LNCaP clone FGC (cell line): ENCODE measurements at regions not wholly inside any gene's neighbourhood (a gene's known extent, or its start where the extent isn't known, plus 50 kb on each side); places are given as distances from the start of the nearest gene placed in this dataset.

Experiments used
- DNase-seq: peaks from one replicate; pipeline ENCODE4 v3.0.0-alpha.2; 2011; ENCODE audit warnings: low read depth
- H3K4me3 ChIP-seq: 2 replicates; pipeline ENCODE4 v1.5.1; 2011; ENCODE audit warnings: mild to moderate bottlenecking, low read depth, low read length, control low read depth
- TF ChIP-seq, protein P1 (sequence below): IDR thresholded peaks from 2 replicates; pipeline ENCODE4 v1.5.1; 2012; ENCODE audit warnings: mild to moderate bottlenecking; ENCODE audit not compliant: control insufficient read depth, insufficient read depth; ENCODE audit errors: extremely low read depth

DNA sequence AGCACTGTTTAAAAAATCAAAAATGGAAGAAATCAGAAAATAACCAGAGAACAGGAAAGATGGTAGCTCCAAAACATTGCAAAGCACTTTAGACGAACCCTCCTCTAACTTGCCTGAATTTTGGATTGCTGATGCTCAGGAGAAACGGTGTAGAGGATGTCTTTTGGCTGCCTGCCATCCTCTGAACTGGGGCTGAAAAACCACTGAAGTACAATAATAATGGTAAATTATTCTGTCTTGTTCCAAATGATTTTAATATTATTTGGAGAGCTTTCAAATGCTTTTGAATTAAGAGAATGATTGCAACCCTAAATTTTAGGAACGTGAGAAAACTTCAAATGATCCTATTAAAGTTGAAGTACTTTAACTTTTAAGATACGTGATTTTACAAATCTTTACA lies 167.3 kb upstream of the SLC13A1 start:
- no peak overlapping the region for H3K4me3 ChIP-seq
- DNase-seq, result no peak
- TF ChIP-seq, protein P1, sequence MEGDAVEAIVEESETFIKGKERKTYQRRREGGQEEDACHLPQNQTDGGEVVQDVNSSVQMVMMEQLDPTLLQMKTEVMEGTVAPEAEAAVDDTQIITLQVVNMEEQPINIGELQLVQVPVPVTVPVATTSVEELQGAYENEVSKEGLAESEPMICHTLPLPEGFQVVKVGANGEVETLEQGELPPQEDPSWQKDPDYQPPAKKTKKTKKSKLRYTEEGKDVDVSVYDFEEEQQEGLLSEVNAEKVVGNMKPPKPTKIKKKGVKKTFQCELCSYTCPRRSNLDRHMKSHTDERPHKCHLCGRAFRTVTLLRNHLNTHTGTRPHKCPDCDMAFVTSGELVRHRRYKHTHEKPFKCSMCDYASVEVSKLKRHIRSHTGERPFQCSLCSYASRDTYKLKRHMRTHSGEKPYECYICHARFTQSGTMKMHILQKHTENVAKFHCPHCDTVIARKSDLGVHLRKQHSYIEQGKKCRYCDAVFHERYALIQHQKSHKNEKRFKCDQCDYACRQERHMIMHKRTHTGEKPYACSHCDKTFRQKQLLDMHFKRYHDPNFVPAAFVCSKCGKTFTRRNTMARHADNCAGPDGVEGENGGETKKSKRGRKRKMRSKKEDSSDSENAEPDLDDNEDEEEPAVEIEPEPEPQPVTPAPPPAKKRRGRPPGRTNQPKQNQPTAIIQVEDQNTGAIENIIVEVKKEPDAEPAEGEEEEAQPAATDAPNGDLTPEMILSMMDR, result no peak

DNA sequence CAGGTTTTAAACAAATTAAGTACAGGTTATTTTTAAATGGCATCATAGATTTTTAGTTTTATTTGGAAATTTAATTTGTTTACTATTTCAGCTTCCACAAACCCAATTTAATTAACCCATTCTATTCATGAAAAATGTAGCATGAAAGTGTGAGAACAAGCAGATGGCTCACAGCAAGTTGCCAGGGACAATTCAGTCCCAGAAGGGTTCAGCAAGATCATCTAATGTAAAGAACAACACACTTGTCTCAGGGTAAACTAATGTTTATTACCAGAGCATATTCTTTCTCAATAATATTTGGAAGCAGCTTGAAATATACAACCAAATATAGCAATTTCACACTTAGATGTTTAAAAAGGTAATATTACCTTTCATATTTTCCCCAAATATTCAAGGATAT lies 166.9 kb upstream of the SLC13A1 start:
- no peak overlapping the region for H3K4me3 ChIP-seq
- TF ChIP-seq, protein P1, result no peak
- DNase-seq, result no peak

DNA sequence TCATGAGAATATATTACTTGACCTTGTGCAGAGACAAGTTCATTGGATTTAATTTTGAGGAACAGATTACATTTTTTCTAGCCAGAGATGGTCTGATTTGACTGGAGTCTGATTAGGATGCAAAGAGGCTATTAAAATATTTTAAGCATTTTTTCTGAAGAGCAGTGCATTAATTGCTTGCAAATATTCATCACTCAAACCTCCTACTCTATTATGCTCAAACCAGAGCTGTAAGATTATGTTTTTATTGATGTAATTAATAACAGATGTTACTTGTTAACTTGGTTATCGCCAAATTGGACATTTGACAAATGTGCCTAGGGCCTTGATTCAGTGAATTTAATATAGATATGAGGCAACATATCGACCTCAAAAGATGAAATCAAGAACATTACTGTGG lies 160.9 kb upstream of the SLC13A1 start:
- no peak for DNase-seq
- no peak overlapping the region for H3K4me3 ChIP-seq
- TF ChIP-seq, protein P1, result no peak

DNA sequence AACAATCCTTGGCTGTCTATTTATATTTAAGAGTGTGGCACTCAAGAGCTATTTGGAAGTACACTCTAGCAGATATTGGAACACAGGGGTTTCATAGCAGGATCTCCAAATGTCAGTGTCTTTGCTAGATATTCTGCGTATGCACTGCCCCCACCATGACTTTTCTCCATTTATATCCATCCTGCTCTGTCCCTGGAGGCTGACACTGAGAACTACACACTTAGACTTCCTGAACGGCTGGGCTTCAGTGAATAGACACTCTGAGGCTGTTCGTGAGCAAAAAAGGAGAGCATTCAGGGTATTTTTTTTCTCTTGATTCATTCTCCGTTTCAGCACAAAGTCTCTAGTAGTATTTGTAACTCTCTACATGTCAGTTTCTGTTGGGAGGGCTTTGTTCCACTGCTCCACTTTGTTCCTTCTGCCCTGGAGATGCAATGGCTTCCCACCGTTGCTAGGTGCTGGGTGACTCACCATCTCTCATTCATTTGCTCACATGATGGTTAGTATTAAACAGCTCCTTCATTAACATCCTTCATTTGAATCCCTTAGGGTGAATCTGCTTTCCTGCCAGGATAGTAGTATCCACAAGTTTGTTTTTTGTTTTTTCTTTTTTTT lies 155.9 kb upstream of the SLC13A1 start:
- no peak overlapping the region for H3K4me3 ChIP-seq
- TF ChIP-seq, protein P1, result no peak
- DNase-seq, result no peak

DNA sequence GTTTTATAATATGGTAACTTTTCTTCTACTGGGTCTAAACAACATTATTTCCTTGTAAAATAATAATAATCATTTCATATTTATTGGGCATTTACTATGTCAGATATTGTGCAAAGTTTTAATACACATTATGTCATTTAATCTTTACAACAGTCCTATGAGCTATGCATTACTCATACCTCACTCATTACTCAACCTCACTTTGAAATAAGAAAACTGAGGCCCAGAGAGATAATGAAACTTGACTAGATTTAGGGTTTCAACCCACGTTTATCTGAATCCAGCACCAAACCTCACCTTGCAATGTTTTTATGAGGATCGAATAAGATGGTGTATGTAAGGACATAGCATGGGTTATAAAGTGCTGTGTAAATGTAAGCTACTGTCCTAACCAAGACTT lies 153.2 kb upstream of the SLC13A1 start:
- TF ChIP-seq, protein P1, result no peak
- no peak overlapping the region for H3K4me3 ChIP-seq
- DNase-seq, result no peak

DNA sequence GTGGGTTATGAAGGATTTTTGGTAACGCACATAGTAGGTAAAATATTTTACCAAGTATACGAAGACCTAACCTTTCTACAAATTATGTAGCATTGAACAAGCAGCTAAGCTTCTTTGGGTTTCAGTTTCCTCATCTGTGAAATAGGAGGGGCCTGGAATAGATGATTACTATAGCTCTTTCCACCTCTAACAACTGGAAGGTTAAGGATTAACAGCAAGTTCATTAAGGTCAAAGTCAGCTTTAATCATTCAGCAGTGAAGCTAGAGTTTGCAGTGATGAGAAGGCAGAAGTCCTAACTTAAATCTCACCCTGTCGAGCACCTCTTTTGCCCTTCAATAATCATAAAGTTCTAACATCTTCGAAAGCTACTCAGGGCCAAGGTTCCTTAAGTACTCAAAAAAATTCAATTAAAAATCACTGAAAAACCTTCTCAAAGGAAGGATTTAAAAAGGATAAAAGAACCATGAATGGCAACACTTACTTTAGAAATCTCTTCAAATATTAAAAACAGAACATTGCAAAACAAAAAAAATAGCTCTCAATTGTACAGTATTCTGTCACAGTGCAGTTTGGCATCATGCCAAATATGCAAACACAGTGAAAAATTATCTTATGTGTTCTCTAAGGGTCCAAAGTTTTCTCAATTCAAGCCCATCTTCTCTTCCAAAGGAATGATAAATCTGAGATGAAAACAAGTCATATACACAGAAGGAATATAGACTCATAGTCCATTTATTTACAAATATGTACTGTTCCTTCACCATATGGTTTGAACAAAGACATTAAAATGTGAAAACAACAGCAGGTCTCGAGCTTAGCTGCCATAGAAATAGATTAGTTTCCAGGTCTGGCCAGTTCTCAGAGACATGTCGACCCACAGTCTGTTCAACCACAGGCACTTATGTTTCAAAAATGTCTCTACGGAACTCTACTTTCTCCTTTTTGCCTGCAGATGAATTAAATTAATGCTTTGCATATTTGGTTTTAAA lies 152.0 kb upstream of the SLC13A1 start:
- DNase-seq, result no peak
- no peak overlapping the region for H3K4me3 ChIP-seq
- TF ChIP-seq, protein P1, result no peak
